ENCODE measurements at regions not wholly inside any gene's neighbourhood (a gene's known extent, or its start where the extent isn't known, plus 50 kb on each side); places are given as distances from the start of the nearest gene placed in this dataset.
A peak's percentile ranks its signal among the peaks of the same experiment; 100 is the strongest.

- DNase-seq = no peak
Observed at GRCh38 chr12:132423820-132424645, 65.9 kb upstream of the FBRSL1 start.

DNA sequence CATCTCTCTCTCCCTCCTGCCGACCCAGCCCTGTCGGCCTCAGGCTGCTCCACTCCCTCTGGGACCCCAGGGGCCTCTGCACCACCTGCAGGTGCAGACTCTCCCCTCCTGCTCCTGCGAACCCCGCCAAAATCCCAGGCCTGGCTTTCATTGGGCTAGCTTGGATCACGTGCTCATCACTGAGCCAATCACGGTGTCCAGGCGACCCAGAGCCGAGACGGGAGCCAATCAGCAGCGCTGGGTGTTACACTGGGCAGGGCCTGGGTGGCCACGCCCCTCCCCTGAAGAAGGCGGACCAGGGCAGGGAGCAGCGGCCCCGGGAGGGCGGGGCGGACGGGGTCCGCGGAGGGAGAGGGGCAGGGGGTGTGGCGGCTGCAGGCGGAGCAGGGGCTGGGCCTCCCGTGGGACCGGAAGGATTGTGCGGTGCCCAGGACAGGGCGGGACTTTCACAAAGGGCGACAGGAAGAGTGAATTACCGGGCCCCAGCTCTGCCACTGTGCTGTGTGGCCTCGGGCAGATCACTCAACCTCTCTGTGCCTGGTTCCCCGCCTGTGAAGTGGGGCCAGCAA, 66.6 kb upstream of the FBRSL1 start:
- no peak for DNase-seq

DNA sequence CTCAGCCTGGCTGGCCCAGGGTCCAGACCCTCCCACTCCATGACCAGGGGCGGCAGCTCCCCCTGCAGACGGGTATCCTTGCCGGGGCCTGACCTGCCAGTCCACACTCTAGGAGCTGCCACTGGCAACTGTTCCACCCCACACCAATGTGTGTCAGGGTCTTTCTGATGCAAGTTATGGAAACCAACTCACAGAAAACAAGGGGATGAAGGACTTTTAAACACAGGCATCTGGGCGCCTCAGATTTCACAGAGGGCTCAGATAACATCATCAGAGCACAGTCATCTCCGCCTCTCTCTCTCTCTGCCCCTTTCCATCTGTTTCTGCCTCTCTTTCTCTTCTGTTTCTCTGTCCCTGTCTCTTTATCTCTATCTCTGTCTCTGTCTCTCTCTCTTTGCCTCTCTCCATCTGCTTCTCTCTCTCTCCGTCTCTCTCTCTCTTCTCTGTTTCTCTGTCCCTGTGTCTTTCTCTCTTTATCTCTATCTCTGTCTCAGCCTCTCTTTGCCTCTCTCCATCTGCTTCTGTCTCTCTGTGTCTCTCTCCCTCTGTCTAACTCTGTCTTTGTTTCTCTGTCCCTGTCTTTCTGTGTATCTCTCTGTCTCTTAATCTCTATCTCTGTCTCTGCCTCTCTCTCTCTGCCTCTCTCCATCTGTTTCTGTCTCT, 67.4 kb upstream of the FBRSL1 start:
- DNase-seq = no peak

DNA sequence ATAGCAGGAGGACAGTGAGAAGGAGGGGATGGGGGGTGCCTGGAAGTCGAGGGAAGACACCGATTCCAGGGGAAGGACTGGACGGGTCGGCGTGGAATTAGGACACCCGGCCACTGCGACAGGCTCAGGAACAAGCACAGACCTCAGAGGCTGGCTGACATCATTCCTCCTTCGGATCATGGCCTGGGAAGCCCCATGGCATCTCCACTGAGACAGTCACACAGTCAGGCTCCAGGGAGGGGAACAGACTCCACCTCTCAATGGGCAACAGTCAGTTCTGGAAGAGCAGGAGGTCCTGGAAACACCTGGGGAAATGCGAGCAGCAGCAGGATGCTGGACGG, 67.9 kb upstream of the FBRSL1 start:
- DNase-seq = no peak

DNA sequence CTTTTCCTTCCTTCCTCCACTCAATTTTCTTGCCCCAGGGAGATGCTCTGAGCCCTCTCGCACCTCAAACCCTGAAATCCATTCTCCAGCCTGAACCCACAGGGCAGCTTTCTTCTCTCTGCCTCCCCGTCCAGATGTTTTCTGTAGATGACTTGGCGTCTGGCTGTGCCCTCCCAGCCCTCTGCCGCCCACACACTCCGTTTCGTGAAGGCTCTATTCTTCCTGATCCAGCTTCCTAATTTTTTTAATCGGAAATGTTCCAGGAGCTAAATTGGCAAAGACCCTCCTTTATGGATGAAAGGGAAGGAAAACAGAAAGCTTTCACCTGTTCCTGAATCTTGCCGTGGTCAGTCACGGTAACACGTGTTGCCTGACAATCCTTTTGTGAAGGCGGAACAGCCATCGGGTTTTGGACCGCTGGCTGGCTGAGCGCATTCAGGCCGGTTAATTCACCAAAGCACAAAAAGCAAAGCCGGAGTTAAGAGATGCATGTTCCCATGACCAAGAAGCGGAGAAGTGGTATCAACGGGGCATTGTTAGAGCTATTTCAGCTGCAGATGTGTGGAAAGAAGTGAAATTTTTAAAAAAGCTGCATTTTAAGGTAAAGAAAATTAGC, 70.2 kb upstream of the FBRSL1 start:
- no peak for DNase-seq

- DNase-seq = no peak
Observed at GRCh38 chr12:132418393-132418925, 71.5 kb upstream of the FBRSL1 start.

- no peak for DNase-seq
Observed at GRCh38 chr12:132417741-132418140, 72.2 kb upstream of the FBRSL1 start.

DNA sequence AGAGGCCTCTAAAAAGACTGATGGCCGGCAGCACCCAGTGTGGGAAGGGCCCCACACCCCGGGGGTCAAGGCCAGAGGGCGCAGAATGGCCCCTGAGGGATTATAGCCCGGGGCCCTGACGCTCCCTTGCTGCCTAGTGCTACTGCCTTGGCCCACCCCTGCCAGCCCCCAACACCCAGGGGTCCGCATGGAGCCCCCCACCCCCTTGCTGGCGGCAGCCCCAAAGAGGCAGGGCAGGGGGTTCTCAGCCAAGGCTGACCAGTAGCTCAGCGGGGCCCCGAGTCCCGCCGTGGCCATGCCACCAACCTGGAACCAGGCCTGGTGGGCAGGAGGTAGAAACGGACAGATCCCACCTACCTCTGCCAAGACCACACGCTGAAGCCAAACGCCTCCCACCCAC, 73.1 kb upstream of the FBRSL1 start:
- no peak for DNase-seq

GRCh38 chr12:132416121-132416673, 73.8 kb upstream of the FBRSL1 start:
- no peak for DNase-seq

DNA sequence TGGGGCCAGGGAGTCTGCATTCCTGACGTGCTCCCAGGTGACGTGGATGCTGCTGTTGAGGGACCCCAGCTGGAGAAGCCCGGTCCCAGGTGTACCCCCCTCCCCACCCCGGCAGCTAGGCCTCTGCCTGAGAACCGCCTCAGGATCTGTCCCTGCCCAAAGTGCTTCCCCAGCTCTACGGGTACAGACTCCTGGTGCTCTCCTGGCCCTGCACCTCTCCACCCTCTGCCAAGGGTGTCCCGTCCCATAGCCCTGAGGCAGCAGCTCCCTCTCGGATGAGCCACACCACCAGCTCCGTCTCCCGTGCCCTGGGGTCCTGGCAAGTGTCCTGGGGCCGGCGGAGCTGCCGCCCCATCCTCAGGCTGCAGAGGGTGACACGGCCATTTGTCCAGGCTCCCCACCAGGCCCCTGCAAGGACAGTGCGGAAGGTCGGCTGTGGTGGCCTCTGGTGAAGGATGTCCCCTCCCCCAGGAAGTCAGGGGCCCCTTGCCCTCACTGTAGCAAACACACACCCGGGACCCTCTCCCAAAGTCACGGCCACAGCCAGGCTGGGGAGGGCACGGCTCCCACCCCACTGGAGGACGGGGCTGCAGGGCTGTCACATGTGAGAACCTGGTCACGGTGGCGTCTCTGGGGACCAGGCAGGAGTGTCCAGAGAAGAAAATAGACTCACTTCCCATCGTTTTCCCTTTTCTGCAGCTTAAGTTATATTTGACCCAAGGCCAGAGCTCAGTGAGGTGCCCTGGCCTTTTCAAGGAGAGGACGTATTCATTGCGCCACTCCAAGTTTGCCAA, 74.4 kb upstream of the FBRSL1 start:
- DNase-seq = no peak

GRCh38 chr12:132414634-132415326, 75.2 kb upstream of the FBRSL1 start:
- DNase-seq = peak; percentile 63

DNA sequence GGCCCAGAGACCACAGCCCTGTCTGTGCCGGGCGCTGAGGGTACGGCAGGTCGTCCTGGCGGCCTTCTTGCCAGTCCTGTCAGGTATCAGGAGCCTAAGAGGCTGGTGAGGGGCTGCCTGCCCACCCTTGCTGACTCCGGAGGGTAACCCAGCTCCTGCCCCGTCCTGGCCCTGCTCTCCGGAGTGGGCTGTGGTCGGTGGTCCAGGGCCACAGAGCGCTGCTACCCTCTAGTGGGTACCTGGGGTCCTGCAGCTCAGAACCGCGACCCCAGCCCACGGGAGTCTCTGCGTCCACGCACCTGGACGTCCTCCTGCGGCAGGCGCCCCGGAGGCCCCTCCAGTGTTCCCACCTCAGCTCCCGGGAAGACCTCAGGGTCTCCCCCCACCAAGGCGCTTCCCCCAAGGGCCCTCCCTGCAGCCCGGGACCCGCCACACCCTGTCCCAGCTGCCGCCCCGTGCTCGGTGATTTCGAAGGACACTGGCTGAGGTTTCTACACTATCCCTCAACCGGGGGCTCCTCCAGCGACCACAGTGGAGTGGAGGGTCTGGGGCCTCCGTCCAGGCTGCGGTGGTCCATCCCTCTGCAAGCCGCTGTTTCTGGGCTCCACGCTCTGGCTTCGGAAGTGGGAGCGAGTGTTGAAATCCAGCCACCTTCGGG, 75.9 kb upstream of the FBRSL1 start:
- DNase-seq = no peak

DNA sequence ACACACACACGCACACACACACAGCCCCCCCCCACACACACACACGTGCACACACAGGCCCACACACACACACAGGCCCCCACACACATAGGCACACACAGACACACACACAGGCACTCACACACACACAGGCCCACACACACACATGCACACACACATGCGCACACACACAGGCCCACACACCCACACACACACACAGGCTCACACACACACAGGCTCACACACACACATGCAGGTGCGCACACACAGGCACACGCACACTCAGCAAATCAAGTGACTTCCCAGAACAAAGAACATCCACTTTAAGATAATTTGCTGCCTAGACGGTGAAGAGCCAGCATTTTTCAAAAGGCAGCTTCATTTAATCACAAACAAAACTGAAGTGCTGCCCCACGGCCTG, 78.5 kb upstream of the FBRSL1 start:
- DNase-seq = peak; percentile 30

DNA sequence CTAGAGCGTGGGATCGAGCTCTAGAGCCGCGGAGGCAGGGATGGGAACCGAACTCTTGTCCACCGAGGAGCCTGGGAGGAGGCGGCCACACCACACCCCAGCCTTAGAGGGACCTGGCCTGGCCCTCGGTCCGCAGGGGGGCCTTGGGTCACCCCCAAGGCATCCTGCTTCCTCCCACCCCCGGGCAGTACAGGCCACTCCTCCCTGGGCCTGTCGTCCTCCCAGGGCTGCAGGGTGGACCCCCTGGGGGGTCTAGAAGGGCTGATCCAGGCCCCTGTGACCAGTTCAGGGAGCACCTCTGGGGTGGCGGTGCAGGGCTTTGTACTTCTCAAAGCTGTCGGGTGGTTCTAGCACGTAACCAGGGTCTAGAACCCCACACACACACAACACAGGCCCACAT, 79.1 kb upstream of the FBRSL1 start:
- no peak for DNase-seq

GRCh38 chr12:132410296-132410625, 79.7 kb upstream of the FBRSL1 start:
- DNase-seq = no peak

DNA sequence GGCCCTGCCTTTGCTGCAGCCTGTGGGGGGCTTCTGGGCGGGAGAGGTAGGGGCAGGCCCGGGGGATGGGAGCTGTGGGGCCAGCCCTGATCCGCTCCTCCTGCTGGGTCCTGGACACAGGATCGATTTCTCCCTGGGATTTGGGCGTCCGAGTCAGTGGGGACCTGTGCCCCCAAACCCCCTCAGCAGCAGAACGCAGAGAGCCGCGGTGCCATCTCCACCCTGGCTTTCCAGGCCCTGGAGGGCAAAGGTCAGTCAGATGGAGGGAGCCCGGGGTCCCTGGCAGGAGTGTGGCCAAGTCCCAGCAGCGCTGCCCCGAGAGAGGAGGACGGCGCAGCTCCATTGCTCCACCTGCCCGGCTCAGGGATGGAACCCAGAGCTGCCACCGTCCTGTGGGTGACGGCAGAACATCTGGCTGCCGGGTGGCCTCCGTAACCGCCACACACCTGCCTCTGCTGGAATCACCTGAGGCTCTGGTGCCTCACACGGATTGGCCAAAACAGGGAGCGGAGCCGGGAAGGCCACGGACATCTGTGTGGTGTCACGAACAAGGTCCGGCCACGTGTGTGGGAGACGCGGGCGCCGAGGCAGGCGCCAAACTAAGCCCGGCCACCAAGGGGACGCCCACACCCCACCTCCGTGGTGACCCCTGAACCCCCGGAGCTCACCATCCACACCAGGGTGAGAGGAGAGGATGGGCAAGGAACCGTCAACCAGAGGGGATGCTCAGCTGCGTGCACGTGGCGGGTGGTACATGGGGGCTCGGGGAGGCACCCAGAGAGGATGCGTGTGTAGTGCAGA, 80.3 kb upstream of the FBRSL1 start:
- no peak for DNase-seq

GRCh38 chr12:132408626-132409494, 79.5 kb upstream of the GALNT9 start:
- DNase-seq = no peak

GRCh38 chr12:132407992-132408391, 78.6 kb upstream of the GALNT9 start:
- no peak for DNase-seq

DNA sequence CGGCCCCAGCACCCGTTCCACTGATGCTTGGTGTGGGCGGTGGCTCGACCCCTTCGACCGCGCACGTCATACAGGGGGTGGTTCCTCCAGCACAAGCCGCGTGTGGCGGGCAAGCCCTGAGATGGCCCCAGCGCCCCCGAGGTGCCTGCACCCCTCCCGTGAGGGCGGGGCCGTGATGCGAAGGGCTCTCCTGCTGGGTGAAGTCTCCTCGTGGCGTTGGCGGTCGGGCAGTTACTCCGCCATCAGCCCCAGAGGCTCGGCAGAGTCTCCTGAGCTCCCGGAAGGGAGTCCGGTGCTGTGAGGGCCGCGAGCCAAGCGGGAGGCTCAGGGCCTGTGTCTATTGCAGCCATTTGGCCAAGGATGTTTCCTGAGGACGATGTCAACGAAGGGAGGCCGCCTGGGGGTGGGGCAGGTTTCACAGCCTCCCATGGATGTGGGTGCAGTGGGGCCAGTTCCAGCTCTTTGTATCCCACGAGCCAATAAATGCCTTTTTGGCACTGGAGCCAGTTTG, 78.1 kb upstream of the GALNT9 start:
- no peak for DNase-seq
